Tibial nerve (tissue), 4 donors: ENCODE measurements at regions not wholly inside any gene's neighbourhood (a gene's known extent, or its start where the extent isn't known, plus 50 kb on each side); places are given as distances from the start of the nearest gene placed in this dataset.

ENCODE experiments used
- DNase-seq, 2 donors: peaks; one replicate each; pipeline ENCODE4 v3.0.0-alpha.2; 2019; ENCODE audit warnings: low spot score in 2 of 2
- H3K27ac ChIP-seq, 4 donors: fragments of 200-600 bp; sonication (generic) in 3 of 4; one replicate each; pipeline ENCODE4 v1.5.1; 2017 to 2019; ENCODE audit warnings: mild to moderate bottlenecking in 1 of 4
- H3K27me3 ChIP-seq, 2 donors: fragments of 200-600 bp; sonication (generic) in 1 of 2; one replicate each; pipeline versions ENCODE4 v1.5.1 to v1.6.0; 2017 to 2019
- H3K36me3 ChIP-seq, 3 donors: fragments of 200-600 bp; sonication (generic); one replicate each; pipeline ENCODE4 v1.5.1; 2018 to 2019
- H3K4me1 ChIP-seq, 4 donors: fragments of 200-600 bp; sonication (generic) in 3 of 4; one replicate each; pipeline ENCODE4 v1.5.1; 2017 to 2019
- H3K4me3 ChIP-seq, 4 donors: fragments of 200-600 bp; sonication (generic) in 3 of 4; one replicate each; pipeline ENCODE4 v1.5.1; 2017 to 2019; ENCODE audit warnings: mild to moderate bottlenecking in 1 of 4, moderate library complexity in 1 of 4
- H3K9me3 ChIP-seq, 4 donors: fragments of 200-600 bp; sonication (generic) in 3 of 4; one replicate each; pipeline ENCODE4 v1.5.1; 2017 to 2019
- EP300 ChIP-seq, 2 donors: sonication (generic); formaldehyde crosslinking; IDR thresholded peaks; one replicate each; pipeline ENCODE4 v1.6.1; 2017; ENCODE audit warnings: antibody characterized with exemption in 2 of 2, mild to moderate bottlenecking in 1 of 2
- POLR2A ChIP-seq, 2 donors: fragments of 450-650 bp; IDR thresholded peaks; one replicate each; pipeline ENCODE4 v1.6.1; 2017; ENCODE audit warnings: antibody characterized with exemption in 2 of 2, mild to moderate bottlenecking in 2 of 2, moderate library complexity in 2 of 2
- WGBS, 2 donors: methylation state at CpG; one replicate each; pipeline ENCODE4 v1.1.5; 2018; 5-methylcytosine and 5-hydroxymethylcytosine counted together
- TF ChIP-seq, protein P1 (sequence below), 5 experiments: fragments of 200-600 bp in 3 of 5; fragments of 450-650 bp in 2 of 5; sonication (generic) in 3 of 5; IDR thresholded peaks; one replicate each; pipeline ENCODE4 v1.5.1; 2016 to 2019; ENCODE audit warnings: antibody characterized with exemption in 5 of 5, mild to moderate bottlenecking in 3 of 5, moderate library complexity in 2 of 5

DNA sequence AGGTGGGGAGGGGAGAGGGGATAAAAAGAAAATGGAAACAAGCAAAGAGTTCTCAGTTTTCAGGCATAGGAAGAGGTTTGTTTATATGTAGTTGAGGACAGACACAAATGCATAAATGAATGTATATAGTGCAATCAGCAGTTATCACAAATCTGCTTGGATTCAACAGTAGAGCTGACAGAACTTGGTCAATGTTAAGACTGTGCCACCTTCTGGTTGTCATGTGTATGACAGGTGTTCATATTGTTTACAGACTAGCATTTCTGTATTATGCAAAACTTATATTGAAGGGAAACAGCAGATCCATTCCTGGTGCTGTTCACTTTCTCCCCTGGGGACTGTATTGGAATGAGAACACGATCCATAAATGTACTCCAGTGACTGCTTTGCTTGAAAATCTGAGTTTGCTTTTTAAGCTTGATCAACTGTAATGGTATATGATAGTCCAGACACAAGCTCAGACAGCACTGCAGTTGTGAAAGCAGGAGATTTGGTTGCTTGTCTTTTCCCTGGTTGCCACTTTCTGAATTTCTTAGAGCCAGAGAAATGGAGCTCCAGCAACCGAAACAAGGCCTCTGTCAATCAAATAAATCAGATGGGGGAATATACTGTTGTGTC lies 319.5 kb upstream of the OBI1 start:
- Histone ChIP-seq H3K36me3 (no peaks in the 10 kb centered on the region), H3K9me3 (no peaks in the 10 kb centered on the region), H3K27ac (no peak overlapping the region), H3K4me3 (no peak overlapping the region), H3K27me3 (no peaks in the 10 kb centered on the region), H3K4me1 (no peaks in the 10 kb centered on the region)
- DNase-seq = peak in 1 of 2 donors; percentile 85
- TF ChIP-seq EP300 (IDR thresholded peaks at IDR 0.05) (no peak), POLR2A (IDR thresholded peaks at IDR 0.05) (no peak)
- TF ChIP-seq, protein P1, sequence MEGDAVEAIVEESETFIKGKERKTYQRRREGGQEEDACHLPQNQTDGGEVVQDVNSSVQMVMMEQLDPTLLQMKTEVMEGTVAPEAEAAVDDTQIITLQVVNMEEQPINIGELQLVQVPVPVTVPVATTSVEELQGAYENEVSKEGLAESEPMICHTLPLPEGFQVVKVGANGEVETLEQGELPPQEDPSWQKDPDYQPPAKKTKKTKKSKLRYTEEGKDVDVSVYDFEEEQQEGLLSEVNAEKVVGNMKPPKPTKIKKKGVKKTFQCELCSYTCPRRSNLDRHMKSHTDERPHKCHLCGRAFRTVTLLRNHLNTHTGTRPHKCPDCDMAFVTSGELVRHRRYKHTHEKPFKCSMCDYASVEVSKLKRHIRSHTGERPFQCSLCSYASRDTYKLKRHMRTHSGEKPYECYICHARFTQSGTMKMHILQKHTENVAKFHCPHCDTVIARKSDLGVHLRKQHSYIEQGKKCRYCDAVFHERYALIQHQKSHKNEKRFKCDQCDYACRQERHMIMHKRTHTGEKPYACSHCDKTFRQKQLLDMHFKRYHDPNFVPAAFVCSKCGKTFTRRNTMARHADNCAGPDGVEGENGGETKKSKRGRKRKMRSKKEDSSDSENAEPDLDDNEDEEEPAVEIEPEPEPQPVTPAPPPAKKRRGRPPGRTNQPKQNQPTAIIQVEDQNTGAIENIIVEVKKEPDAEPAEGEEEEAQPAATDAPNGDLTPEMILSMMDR (IDR thresholded peaks at IDR 0.05) = peak; percentile 53 to 69 (median 66)
- 24 to 31% methylated on average over 2 of the region's 2 CpGs for WGBS, 2 donors

DNA sequence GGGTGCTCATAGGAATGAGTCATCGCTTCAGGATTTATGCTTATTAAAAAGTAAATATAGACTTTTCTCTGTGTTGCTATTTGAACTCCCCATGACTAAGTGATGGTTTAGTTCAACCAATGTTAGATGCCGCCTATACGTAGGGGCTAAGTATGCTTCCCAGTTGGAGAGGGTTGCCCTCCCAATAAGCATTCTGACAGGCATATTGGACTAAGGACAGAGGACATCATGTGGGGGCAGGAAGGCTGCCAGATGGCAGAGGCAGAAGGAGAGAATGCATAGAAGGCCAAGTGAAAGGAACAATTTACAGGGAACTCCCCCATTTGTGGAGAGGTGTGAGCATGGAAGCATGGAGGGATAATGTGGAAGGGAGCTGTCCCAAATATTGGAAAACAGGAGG lies 318.4 kb upstream of the OBI1 start:
- Histone ChIP-seq H3K4me3 (no peak overlapping the region), H3K9me3 (no peaks in the 10 kb centered on the region), H3K27ac (no peak overlapping the region), H3K27me3 (no peaks in the 10 kb centered on the region), H3K36me3 (no peaks in the 10 kb centered on the region), H3K4me1 (no peaks in the 10 kb centered on the region)
- 83 to 95% methylated on average over 3 of the region's 3 CpGs for WGBS, 2 donors
- TF ChIP-seq, protein P1 (IDR thresholded peaks at IDR 0.05) = no peak
- TF ChIP-seq POLR2A (IDR thresholded peaks at IDR 0.05) = no peak
- no peak for TF ChIP-seq EP300 (IDR thresholded peaks at IDR 0.05)
- no peak for DNase-seq

DNA sequence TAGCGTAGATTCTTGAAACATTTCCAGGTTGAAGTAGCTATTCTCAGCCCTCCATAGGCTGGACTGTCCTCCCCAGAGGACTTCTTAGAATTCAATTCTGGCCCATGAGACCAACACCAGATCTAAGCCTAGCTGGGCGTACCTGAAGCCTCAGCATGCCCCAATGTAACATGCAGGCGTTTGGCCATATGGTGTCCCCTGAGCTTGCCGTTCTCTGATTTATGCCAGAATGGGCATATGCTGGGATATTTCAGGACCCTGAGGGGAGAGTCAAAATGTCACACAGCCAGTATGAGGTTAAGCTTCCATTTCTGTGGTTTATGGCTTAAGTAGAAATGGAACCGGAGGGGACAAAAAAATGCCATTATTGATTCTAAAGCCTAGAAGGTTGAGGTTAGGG lies 317.7 kb upstream of the OBI1 start:
- Histone ChIP-seq H3K4me1 (no peaks in the 10 kb centered on the region), H3K4me3 (no peak overlapping the region), H3K9me3 (no peaks in the 10 kb centered on the region), H3K27me3 (no peaks in the 10 kb centered on the region), H3K36me3 (no peaks in the 10 kb centered on the region), H3K27ac (no peak overlapping the region)
- 82 to 86% methylated on average over 5 of the region's 5 CpGs for WGBS, 2 donors
- TF ChIP-seq POLR2A (IDR thresholded peaks at IDR 0.05) = no peak
- TF ChIP-seq, protein P1 (IDR thresholded peaks at IDR 0.05) = no peak
- no peak for TF ChIP-seq EP300 (IDR thresholded peaks at IDR 0.05)
- DNase-seq = no peak

DNA sequence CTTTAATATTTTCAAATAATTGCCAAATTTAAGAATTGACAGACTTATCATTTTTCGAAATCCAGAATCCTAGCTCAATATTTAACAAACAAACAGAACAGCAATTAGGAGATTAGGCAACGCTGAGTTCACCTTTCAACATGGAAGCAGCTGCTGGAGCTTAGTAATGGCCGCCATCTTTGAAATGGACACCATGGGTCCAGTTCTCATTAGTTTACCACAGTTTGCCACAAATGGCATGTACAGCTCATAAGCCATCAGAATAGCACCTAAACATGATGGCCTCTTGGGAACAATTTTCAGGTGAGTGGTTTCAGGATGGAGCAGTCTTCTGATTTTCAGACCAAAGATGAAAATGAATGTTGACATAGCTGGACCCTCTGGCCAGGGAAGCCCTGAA lies 313.6 kb upstream of the OBI1 start:
- no peak for DNase-seq
- Histone ChIP-seq H3K4me1 (no peaks in the 10 kb centered on the region), H3K27ac (no peak overlapping the region), H3K27me3 (no peaks in the 10 kb centered on the region), H3K9me3 (no peaks in the 10 kb centered on the region), H3K4me3 (no peak overlapping the region), H3K36me3 (no peaks in the 10 kb centered on the region)
- WGBS, 2 donors = 89 to 96% methylated on average over 3 of the region's 3 CpGs
- TF ChIP-seq, protein P1 (IDR thresholded peaks at IDR 0.05) = no peak
- TF ChIP-seq EP300 (IDR thresholded peaks at IDR 0.05) (no peak), POLR2A (IDR thresholded peaks at IDR 0.05) (no peak)

DNA sequence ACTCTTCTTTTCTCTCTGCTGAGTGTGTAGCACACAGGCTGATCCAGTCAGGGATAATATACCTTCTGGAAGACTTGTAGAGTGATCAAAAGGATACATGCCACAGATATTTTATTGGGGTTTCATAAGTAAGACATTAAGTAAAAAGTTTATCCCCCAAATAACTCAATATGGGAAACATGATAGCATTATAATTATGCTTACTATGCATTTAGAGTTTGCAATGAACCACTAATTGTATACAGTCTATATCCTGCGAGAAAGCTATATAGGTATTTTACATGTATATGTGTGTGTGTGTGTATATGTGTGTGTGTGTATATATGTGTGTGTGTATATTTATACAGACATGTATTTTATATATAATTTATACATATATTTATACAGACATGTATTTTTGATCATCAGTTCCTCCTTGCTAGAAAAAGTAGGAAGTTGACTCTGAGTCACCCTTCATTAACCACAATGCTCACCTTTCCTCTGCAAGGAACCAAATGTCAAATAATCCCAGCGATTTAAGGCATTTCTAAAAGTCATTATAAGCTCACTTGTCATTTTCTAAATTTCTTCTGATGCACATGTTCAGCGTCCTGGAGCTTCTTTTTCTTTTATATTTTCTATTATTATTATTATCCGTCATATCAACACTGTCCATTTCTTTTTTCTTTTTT lies 312.5 kb upstream of the OBI1 start:
- TF ChIP-seq, protein P1 (IDR thresholded peaks at IDR 0.05) = no peak
- TF ChIP-seq EP300 (IDR thresholded peaks at IDR 0.05) (no peak), POLR2A (IDR thresholded peaks at IDR 0.05) (no peak)
- 67 to 76% methylated on average over 4 of the region's 4 CpGs for WGBS, 2 donors
- no peak overlapping the region for H3K4me3 ChIP-seq
- no peaks in the 10 kb centered on the region for H3K9me3 ChIP-seq
- no peaks in the 10 kb centered on the region for H3K4me1 ChIP-seq
- H3K27ac ChIP-seq = no peak overlapping the region
- H3K27me3 ChIP-seq = no peaks in the 10 kb centered on the region
- no peak for DNase-seq
- H3K36me3 ChIP-seq = no peaks in the 10 kb centered on the region
